ENCODE measurements at regions not wholly inside any gene's neighbourhood (a gene's known extent, or its start where the extent isn't known, plus 50 kb on each side); places are given as distances from the start of the nearest gene placed in this dataset.
"Not testable (repeated sequence)": the region's sequence is repeated elsewhere in the genome, so short reads cannot be mapped to it uniquely, and the experiment has no call there.

DNA sequence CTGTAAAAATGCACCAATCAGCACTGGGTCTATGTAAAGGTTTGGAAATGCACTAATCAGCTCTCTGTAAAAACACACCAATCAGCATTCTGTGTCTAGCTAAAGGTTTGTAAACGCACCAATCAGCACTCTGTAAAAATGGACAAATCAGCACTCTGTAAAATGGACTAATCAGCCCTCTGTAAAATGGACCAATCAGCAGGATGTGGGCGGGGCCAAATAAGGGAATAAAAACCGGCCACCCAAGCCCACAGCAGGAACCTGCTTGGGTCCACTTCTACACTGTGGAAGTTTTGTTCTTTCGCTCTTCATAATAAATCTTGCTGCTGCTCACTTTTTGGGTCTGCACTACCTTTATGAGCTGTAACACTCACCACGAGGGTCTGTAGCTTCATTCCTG is 101.0 kb downstream of the SMC2 start:
- H3K36me3 Mint-ChIP-seq (ENCODE audit: low read depth); H3K27me3 Mint-ChIP-seq; H3K4me1 Mint-ChIP-seq; POLR2A ChIA-PET; H3K4me3 Mint-ChIP-seq; DNase-seq; H3K9me3 Mint-ChIP-seq; H3K27ac Mint-ChIP-seq; ATAC-seq (ENCODE audit: low read depth); CTCF ChIA-PET; intact Hi-C loops (cut with micrococcal nuclease): not testable (repeated sequence)

DNA sequence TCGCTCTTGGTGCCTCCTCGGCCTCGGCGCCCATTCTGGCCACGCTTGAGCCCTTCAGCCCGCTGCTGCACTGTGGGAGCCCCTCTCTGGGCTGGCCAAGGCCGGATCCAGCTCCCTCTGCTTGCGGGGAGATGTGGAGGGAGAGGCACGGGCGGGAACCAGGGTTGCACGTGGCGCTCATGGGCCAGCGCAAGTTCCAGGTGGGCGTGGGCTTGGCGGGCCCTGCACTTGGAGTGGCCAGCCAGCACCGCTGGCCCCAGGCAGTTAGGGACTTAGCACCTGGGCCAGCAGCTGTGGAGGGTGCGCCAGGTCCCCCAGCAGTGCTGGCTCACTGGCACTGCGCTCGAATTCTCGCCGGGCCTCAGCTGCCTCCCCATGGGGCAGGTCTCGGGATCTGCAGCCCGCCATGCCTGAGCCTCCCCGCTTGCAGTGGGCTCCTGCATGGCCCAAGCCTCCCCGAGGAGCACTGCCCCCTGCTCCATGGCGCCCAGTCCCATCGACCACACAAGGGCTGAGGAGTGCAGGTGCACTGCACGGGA is 106.4 kb downstream of the SMC2 start:
- Mint-ChIP-seq H3K9me3 (no peaks in the 10 kb centered on the region), H3K4me3 (no peak overlapping the region), H3K27ac (no peak overlapping the region), H3K27me3 (no peaks in the 10 kb centered on the region), H3K4me1 (no peaks in the 10 kb centered on the region), H3K36me3 (ENCODE audit: low read depth) (no peaks in the 10 kb centered on the region)
- TF ChIP-seq CTCF (IDR thresholded peaks at IDR 0.05) = no peak
- no peak for ATAC-seq (ENCODE audit: low read depth)
- intact Hi-C loops (cut with micrococcal nuclease) = no loop called here
- POLR2A ChIA-PET = no interaction called here
- CTCF ChIA-PET = no interaction called here
- DNase-seq = no peak

DNA sequence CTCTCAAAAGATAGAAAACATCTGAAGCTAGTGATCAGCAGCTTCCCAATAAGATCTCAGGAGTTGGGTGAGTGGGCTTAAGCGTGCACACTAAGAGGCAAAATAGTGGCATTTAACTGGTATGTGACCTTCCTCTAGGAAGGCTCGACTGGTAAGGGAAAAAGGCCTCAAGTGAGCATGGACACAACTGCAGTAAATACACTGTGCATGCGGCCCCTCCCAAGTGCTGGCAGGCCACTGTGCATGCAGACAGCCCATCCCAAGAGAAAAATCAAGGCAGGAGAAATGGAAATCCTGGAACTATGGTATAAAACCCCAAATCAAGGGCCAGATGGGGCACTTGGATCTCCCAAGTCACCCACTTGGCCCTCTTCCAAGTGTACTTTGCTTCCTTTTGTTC is 112.7 kb downstream of the SMC2 start:
- no peak for TF ChIP-seq CTCF (IDR thresholded peaks at IDR 0.05)
- no peaks in the 10 kb centered on the region for H3K27me3 Mint-ChIP-seq
- no peak overlapping the region for H3K4me3 Mint-ChIP-seq
- no peak for DNase-seq
- no peak for ATAC-seq (ENCODE audit: low read depth)
- no peaks in the 10 kb centered on the region for H3K36me3 Mint-ChIP-seq (ENCODE audit: low read depth)
- CTCF ChIA-PET = no interaction called here
- intact Hi-C loops (cut with micrococcal nuclease) = no loop called here
- no peaks in the 10 kb centered on the region for H3K4me1 Mint-ChIP-seq
- POLR2A ChIA-PET = no interaction called here
- H3K27ac Mint-ChIP-seq = no peak overlapping the region
- H3K9me3 Mint-ChIP-seq = no peaks in the 10 kb centered on the region

GRCh38 chr9:104209387-104209786 is 115.3 kb downstream of the SMC2 start:
- Mint-ChIP-seq H3K36me3 (ENCODE audit: low read depth) (no peaks in the 10 kb centered on the region), H3K4me3 (no peak overlapping the region), H3K9me3 (no peaks in the 10 kb centered on the region), H3K27me3 (no peaks in the 10 kb centered on the region), H3K27ac (no peak overlapping the region), H3K4me1 (no peaks in the 10 kb centered on the region)
- ChIA-PET POLR2A (no interaction called here), CTCF (no interaction called here)
- no peak for DNase-seq
- TF ChIP-seq CTCF (IDR thresholded peaks at IDR 0.05) = no peak
- intact Hi-C loops (cut with micrococcal nuclease) = no loop called here
- ATAC-seq (ENCODE audit: low read depth) = no peak

DNA sequence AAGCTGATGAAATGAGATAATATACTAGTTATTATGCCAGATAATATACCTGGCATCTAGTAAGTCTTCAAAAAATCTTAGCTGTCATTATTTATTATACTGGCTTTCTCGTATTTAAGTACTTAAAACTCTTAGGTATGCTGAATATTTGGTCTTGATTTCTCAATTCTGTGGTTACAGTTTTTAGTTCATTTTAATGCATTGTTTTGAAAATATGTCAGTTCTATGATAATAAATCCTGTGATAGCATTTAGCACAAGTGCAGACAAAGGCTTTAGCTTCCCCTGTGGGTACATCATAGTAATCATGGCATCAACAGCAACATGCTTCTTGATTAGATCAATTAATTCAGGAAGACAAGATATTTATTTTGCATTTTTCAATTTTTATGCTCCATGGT is 133.0 kb downstream of the SMC2 start:
- no peak for TF ChIP-seq CTCF (IDR thresholded peaks at IDR 0.05)
- DNase-seq (no peak), ATAC-seq (ENCODE audit: low read depth) (no peak)
- H3K9me3 Mint-ChIP-seq = no peaks in the 10 kb centered on the region
- H3K36me3 Mint-ChIP-seq (ENCODE audit: low read depth) = no peaks in the 10 kb centered on the region
- H3K4me3 Mint-ChIP-seq = no peak overlapping the region
- no peak overlapping the region for H3K27ac Mint-ChIP-seq
- ChIA-PET CTCF (no interaction called here), POLR2A (no interaction called here)
- no peaks in the 10 kb centered on the region for H3K27me3 Mint-ChIP-seq
- H3K4me1 Mint-ChIP-seq = no peaks in the 10 kb centered on the region
- intact Hi-C loops (cut with micrococcal nuclease) = no loop called here

- CTCF ChIA-PET = no interaction called here
- Mint-ChIP-seq H3K4me3 (no peak overlapping the region), H3K9me3 (peaks cover 3% of the 10 kb centered on the region), H3K36me3 (ENCODE audit: low read depth) (no peaks in the 10 kb centered on the region), H3K4me1 (no peaks in the 10 kb centered on the region), H3K27ac (no peak overlapping the region), H3K27me3 (no peaks in the 10 kb centered on the region)
- no peak for ATAC-seq (ENCODE audit: low read depth)
- intact Hi-C loops (cut with micrococcal nuclease) = no loop called here
- no peak for DNase-seq
- TF ChIP-seq CTCF (IDR thresholded peaks at IDR 0.05) = no peak
- POLR2A ChIA-PET = no interaction called here
These were observed 138.8 kb downstream of the SMC2 start for GRCh38 chr9:104232781-104233341.
